ENCODE measurements at regions not wholly inside any gene's neighbourhood (a gene's known extent, or its start where the extent isn't known, plus 50 kb on each side); places are given as distances from the start of the nearest gene placed in this dataset.

DNA sequence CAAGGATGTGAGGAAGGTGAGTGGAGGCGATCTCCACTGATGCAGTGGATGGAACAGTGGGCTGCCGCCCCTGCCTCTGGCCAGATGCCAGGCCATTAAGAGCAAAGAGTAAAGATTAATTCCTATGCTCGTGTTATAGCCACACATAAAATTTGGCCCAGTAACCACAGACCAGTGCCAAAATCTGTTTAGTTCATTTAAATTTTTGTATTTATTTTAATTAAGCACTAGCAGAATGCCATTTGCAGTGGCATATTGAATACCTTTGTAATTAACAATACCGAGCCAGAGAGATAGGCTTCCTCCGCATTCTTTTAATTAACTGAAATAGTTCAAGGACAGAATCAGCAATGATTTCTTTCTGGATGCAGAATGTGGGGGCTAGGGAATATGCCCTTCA is 179.8 kb downstream of the MED10 start:
- TF ChIP-seq, protein P1, sequence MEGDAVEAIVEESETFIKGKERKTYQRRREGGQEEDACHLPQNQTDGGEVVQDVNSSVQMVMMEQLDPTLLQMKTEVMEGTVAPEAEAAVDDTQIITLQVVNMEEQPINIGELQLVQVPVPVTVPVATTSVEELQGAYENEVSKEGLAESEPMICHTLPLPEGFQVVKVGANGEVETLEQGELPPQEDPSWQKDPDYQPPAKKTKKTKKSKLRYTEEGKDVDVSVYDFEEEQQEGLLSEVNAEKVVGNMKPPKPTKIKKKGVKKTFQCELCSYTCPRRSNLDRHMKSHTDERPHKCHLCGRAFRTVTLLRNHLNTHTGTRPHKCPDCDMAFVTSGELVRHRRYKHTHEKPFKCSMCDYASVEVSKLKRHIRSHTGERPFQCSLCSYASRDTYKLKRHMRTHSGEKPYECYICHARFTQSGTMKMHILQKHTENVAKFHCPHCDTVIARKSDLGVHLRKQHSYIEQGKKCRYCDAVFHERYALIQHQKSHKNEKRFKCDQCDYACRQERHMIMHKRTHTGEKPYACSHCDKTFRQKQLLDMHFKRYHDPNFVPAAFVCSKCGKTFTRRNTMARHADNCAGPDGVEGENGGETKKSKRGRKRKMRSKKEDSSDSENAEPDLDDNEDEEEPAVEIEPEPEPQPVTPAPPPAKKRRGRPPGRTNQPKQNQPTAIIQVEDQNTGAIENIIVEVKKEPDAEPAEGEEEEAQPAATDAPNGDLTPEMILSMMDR (IDR thresholded peaks at IDR 0.05), result no peak
- no peak for TF ChIP-seq POLR2AphosphoS5 (IDR thresholded peaks at IDR 0.05)
- TF ChIP-seq POLR2A (IDR thresholded peaks at IDR 0.05), result no peak

Data from sigmoid colon (tissue), 4 donors.